ENCODE measurements at regions not wholly inside any gene's neighbourhood (a gene's known extent, or its start where the extent isn't known, plus 50 kb on each side); places are given as distances from the start of the nearest gene placed in this dataset.

GRCh38 chr5:101989659-101990058 is 306.4 kb downstream of the SLCO4C1 start:
- no peaks in the 10 kb centered on the region for H3K36me3 ChIP-seq
- TF ChIP-seq POLR2A (IDR thresholded peaks at IDR 0.05): no peak
- TF ChIP-seq CTCF (IDR thresholded peaks at IDR 0.05 in 4 of 5, conservative IDR thresholded peaks at IDR 0.05 in 1 of 5): no peak
- ATAC-seq: no peak
- intact Hi-C loops (cut with DNase I; ENCODE audit: low total_unique reads) (no loop called here), in situ Hi-C loops (cut with MboI; ENCODE audit: low sequenced_read_pairs in 4 of 4) (no loop called here)
- H3K4me3 ChIP-seq: no peak overlapping the region
- H3K4me1 ChIP-seq: no peaks in the 10 kb centered on the region
- DNase-seq: no peak
- no peak overlapping the region for H3K27ac ChIP-seq
- no peaks in the 10 kb centered on the region for H3K27me3 ChIP-seq
- H3K9me3 ChIP-seq: no peaks in the 10 kb centered on the region

- no peak for TF ChIP-seq POLR2A (IDR thresholded peaks at IDR 0.05)
- peak in 1 of 5 experiments; percentile 20 for TF ChIP-seq CTCF (IDR thresholded peaks at IDR 0.05 in 4 of 5, conservative IDR thresholded peaks at IDR 0.05 in 1 of 5)
- H3K4me1 ChIP-seq: no peaks in the 10 kb centered on the region
- no peaks in the 10 kb centered on the region for H3K36me3 ChIP-seq
- no peaks in the 10 kb centered on the region for H3K9me3 ChIP-seq
- DNase-seq (no peak), ATAC-seq (no peak)
- H3K4me3 ChIP-seq: no peak overlapping the region
- H3K27ac ChIP-seq: no peak overlapping the region
- intact Hi-C loops (cut with DNase I; ENCODE audit: low total_unique reads) (no loop called here), in situ Hi-C loops (cut with MboI; ENCODE audit: low sequenced_read_pairs in 4 of 4) (no loop called here)
- no peaks in the 10 kb centered on the region for H3K27me3 ChIP-seq
Observed at GRCh38 chr5:101977729-101978345, 318.2 kb downstream of the SLCO4C1 start.

DNA sequence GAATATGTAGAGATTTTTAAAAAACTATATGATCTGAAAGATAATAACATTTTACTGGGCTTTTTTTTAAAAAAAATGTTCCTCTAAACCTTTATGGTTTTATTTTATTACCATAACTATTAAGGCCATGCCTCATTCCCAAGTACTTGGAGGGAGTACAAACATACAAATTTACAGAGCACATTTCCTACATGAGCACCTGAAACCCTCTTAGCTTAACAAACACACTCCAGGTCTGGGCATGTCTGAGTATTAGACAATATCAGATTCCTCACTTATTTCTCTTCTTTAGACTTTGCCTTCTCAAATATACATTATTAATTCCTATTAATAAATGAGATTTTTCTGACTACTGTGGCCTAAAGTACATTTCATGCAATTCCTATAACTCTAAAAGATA is 319.2 kb downstream of the SLCO4C1 start:
- Histone ChIP-seq H3K4me1 (no peaks in the 10 kb centered on the region), H3K36me3 (no peaks in the 10 kb centered on the region), H3K27ac (no peak overlapping the region), H3K9me3 (no peaks in the 10 kb centered on the region), H3K27me3 (no peaks in the 10 kb centered on the region), H3K4me3 (no peak overlapping the region)
- no peak for ATAC-seq
- intact Hi-C loops (cut with DNase I; ENCODE audit: low total_unique reads) (no loop called here), in situ Hi-C loops (cut with MboI; ENCODE audit: low sequenced_read_pairs in 4 of 4) (no loop called here)
- TF ChIP-seq CTCF (IDR thresholded peaks at IDR 0.05 in 4 of 5, conservative IDR thresholded peaks at IDR 0.05 in 1 of 5): no peak
- no peak for TF ChIP-seq POLR2A (IDR thresholded peaks at IDR 0.05)
- no peak for DNase-seq

- DNase-seq: no peak
- TF ChIP-seq POLR2A (IDR thresholded peaks at IDR 0.05) (no peak), CTCF (IDR thresholded peaks at IDR 0.05 in 4 of 5, conservative IDR thresholded peaks at IDR 0.05 in 1 of 5) (no peak)
- no peaks in the 10 kb centered on the region for H3K4me1 ChIP-seq
- in situ Hi-C loops (cut with MboI; ENCODE audit: low sequenced_read_pairs in 4 of 4) (no loop called here), intact Hi-C loops (cut with DNase I; ENCODE audit: low total_unique reads) (no loop called here)
- H3K36me3 ChIP-seq: no peaks in the 10 kb centered on the region
- H3K9me3 ChIP-seq: no peaks in the 10 kb centered on the region
- ATAC-seq: no peak
- no peak overlapping the region for H3K27ac ChIP-seq
- H3K4me3 ChIP-seq: no peak overlapping the region
- H3K27me3 ChIP-seq: no peaks in the 10 kb centered on the region
Observed at GRCh38 chr5:101969742-101970141, 326.3 kb downstream of the SLCO4C1 start.

DNA sequence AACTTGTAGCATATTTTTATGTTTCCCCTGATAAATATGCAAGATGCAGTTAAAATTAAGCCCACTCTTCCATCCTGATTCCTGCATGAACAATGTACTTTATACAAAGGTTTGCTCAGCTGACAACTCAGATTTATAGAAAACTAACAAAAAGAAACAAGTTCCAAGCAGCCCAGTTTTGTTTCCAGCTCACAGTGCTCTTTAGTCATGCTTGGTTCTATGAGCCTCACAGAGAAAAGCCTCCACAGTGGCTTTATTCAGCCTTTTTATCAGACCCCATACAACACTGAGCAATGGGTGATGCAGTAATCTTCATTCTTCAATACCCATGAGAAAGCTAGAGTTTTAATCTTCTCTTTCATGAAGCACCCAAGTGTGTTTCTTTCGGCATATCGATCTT is 329.6 kb downstream of the SLCO4C1 start:
- intact Hi-C loops (cut with DNase I; ENCODE audit: low total_unique reads): no loop called here
- Histone ChIP-seq H3K27me3 (no peaks in the 10 kb centered on the region), H3K4me1 (no peaks in the 10 kb centered on the region), H3K4me3 (no peak overlapping the region), H3K36me3 (no peaks in the 10 kb centered on the region), H3K9me3 (no peaks in the 10 kb centered on the region), H3K27ac (no peak overlapping the region)
- in situ Hi-C loops (cut with MboI; ENCODE audit: low sequenced_read_pairs in 4 of 4): no loop called here
- TF ChIP-seq CTCF (IDR thresholded peaks at IDR 0.05 in 4 of 5, conservative IDR thresholded peaks at IDR 0.05 in 1 of 5) (no peak), POLR2A (IDR thresholded peaks at IDR 0.05) (no peak)
- DNase-seq (no peak), ATAC-seq (no peak)
